ENCODE measurements at regions not wholly inside any gene's neighbourhood (a gene's known extent, or its start where the extent isn't known, plus 50 kb on each side); places are given as distances from the start of the nearest gene placed in this dataset.
A peak's percentile ranks its signal among the peaks of the same experiment; 100 is the strongest.

- DNase-seq: no peak
Observed at GRCh38 chr4:110271986-110272385, 73.6 kb upstream of the ELOVL6 start.

GRCh38 chr4:110270492-110271197 is 72.2 kb upstream of the ELOVL6 start:
- DNase-seq: no peak

- DNase-seq: no peak
Observed at GRCh38 chr4:110268790-110269189, 70.4 kb upstream of the ELOVL6 start.

- DNase-seq: no peak
Observed at GRCh38 chr4:110268352-110268751, 69.9 kb upstream of the ELOVL6 start.

GRCh38 chr4:110266136-110266535 is 67.7 kb upstream of the ELOVL6 start:
- no peak for DNase-seq

GRCh38 chr4:110265001-110265400 is 66.6 kb upstream of the ELOVL6 start:
- DNase-seq: no peak

- DNase-seq: no peak
Observed at GRCh38 chr4:110260299-110260698, 61.9 kb upstream of the ELOVL6 start.

GRCh38 chr4:110250023-110250387 is 51.6 kb upstream of the ELOVL6 start:
- no peak for DNase-seq

- peak; percentile 99 for DNase-seq
Observed at GRCh38 chr4:110248831-110249253, 50.4 kb upstream of the ELOVL6 start.
